BE2C (cell line): ENCODE measurements at regions not wholly inside any gene's neighbourhood (a gene's known extent, or its start where the extent isn't known, plus 50 kb on each side); places are given as distances from the start of the nearest gene placed in this dataset.

Source experiments
- DNase-seq: peaks from one replicate; pipeline ENCODE4 v3.0.0-alpha.2; 2020
- H3K27me3 ChIP-seq: fragments of 250-450 bp; sonication (Bioruptor Pico); 2 replicates; pipeline ENCODE4 v1.5.1; 2020; ENCODE audit warnings: mild to moderate bottlenecking
- H3K36me3 ChIP-seq: fragments of 250-450 bp; sonication (Bioruptor Pico); 2 replicates; pipeline ENCODE4 v1.5.1; 2020; ENCODE audit warnings: mild to moderate bottlenecking
- H3K4me1 ChIP-seq: fragments of 250-450 bp; sonication (Bioruptor Pico); 2 replicates; pipeline ENCODE4 v1.5.1; 2020
- H3K4me3 ChIP-seq: 2 replicates; pipeline ENCODE4 v1.5.1; 2011; ENCODE audit warnings: low read depth, low read length
- H3K9me3 ChIP-seq: fragments of 250-450 bp; sonication (Bioruptor Pico); 2 replicates; pipeline ENCODE4 v1.5.1; 2020
- CTCF ChIP-seq: IDR thresholded peaks from 2 replicates; pipeline ENCODE4 v1.5.1; 2012; ENCODE audit warnings: mild to moderate bottlenecking, low read depth, low read length

DNA sequence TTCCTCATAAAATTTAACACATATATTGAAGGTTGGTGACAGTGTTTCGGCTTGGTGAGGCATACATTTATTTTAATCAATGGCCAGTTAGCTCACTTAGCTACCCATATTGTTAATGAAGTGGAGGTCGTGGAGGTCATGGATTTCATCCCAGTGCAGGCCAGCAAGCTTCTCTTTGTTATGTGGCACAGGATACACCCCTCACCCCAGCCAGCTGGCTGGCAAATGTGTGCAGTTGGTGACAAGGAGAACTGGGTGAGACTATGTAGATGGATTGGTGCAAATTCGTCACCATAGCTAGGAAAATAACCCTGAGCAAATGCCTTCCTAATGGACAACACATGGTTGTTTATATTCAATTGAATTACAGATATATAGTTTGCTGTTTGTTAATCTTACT is 50.5 kb upstream of the FOXP2 start:
- no peaks in the 10 kb centered on the region for H3K36me3 ChIP-seq
- H3K27me3 ChIP-seq: no peaks in the 10 kb centered on the region
- no peak for DNase-seq
- no peaks in the 10 kb centered on the region for H3K9me3 ChIP-seq
- TF ChIP-seq CTCF: no peak
- H3K4me1 ChIP-seq: no peaks in the 10 kb centered on the region
- no peak overlapping the region for H3K4me3 ChIP-seq

GRCh38 chr7:114363292-114363691 is 51.3 kb upstream of the FOXP2 start:
- TF ChIP-seq CTCF: no peak
- no peaks in the 10 kb centered on the region for H3K36me3 ChIP-seq

GRCh38 chr7:114358911-114359310 is 55.7 kb upstream of the FOXP2 start:
- TF ChIP-seq CTCF: no peak
- H3K9me3 ChIP-seq: no peaks in the 10 kb centered on the region; the same call in 1 of the 2 replicates
- no peaks in the 10 kb centered on the region for H3K36me3 ChIP-seq
- no peaks in the 10 kb centered on the region for H3K4me1 ChIP-seq
- no peak for DNase-seq
- H3K27me3 ChIP-seq: no peaks in the 10 kb centered on the region
- no peak overlapping the region for H3K4me3 ChIP-seq

More at GRCh38 chr7:114363292-114363691, 51.3 kb upstream of the FOXP2 start:
- Histone ChIP-seq H3K27me3 (no peaks in the 10 kb centered on the region), H3K4me1 (no peaks in the 10 kb centered on the region), H3K4me3 (no peak overlapping the region), H3K9me3 (no peaks in the 10 kb centered on the region; the same call in 1 of the 2 replicates)
- DNase-seq: no peak

GRCh38 chr7:114356133-114356532 is 58.5 kb upstream of the FOXP2 start:
- Histone ChIP-seq H3K36me3 (no peaks in the 10 kb centered on the region), H3K4me3 (no peak overlapping the region), H3K9me3 (no peaks in the 10 kb centered on the region; the same call in 1 of the 2 replicates), H3K27me3 (no peaks in the 10 kb centered on the region), H3K4me1 (no peaks in the 10 kb centered on the region)
- no peak for DNase-seq
- TF ChIP-seq CTCF: no peak

GRCh38 chr7:114354306-114354705 is 60.3 kb upstream of the FOXP2 start:
- Histone ChIP-seq H3K27me3 (no peaks in the 10 kb centered on the region), H3K4me3 (no peak overlapping the region), H3K9me3 (no peaks in the 10 kb centered on the region; the same call in 1 of the 2 replicates), H3K4me1 (no peaks in the 10 kb centered on the region), H3K36me3 (no peaks in the 10 kb centered on the region)
- TF ChIP-seq CTCF: no peak
- DNase-seq: no peak

DNA sequence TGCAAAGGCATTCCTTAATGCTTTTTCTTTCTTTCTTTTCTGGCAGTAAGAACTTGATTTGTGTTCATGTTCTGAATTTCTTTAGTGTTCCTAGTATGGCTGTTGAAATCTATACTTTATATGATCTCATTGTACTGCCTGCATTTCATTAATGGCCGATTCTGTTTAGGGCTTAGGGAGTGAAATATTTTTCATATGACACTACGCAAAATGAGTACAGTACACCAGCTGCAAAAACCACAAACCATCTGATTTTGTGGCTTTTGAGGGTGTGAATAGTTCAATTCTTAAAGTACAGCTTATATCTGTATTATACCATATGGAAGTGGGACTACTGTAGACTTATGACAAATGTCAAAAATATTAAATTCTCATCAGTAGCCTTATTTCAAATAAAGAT is 69.1 kb upstream of the FOXP2 start:
- TF ChIP-seq CTCF: no peak
- DNase-seq: no peak

More for the DNA sequence above, 69.1 kb upstream of the FOXP2 start:
- no peaks in the 10 kb centered on the region; the same call in 1 of the 2 replicates for H3K9me3 ChIP-seq
- no peaks in the 10 kb centered on the region for H3K4me1 ChIP-seq
- H3K4me3 ChIP-seq: no peak overlapping the region
- no peaks in the 10 kb centered on the region for H3K27me3 ChIP-seq
- H3K36me3 ChIP-seq: no peaks in the 10 kb centered on the region
